Stimulated activated naive B cell treated with anti-CD40 and anti-IgM and Interleukin-4, amounts not matched to agents 10 μg/mL and 1 μg/mL and 100 μg/mL, for 72 hours (primary cell): ENCODE measurements at regions not wholly inside any gene's neighbourhood (a gene's known extent, or its start where the extent isn't known, plus 50 kb on each side); places are given as distances from the start of the nearest gene placed in this dataset.
"Not testable (repeated sequence)": the region's sequence is repeated elsewhere in the genome, so short reads cannot be mapped to it uniquely, and the experiment has no call there.

ENCODE experiments used
- ATAC-seq, 2 donors: fragments of 150-1000 bp; cut with Tn5 transposase; replicated peaks; 2 replicates each; pipeline ENCODE4 v1.10.0; 2021; ENCODE audit warnings: moderate library complexity in 1 of 2
- DNase-seq: peaks from one replicate; pipeline ENCODE4 v3.0.0; 2021
- H3K27ac Mint-ChIP-seq: one replicate; pipeline ENCODE4 v1.8.0; 2022; ENCODE audit warnings: mild to moderate bottlenecking, mixed read lengths
- H3K27me3 Mint-ChIP-seq, 2 donors: one replicate each; pipeline ENCODE4 v1.8.0; 2022; ENCODE audit warnings: mixed read lengths in 2 of 2
- H3K36me3 Mint-ChIP-seq, 2 donors: one replicate each; pipeline ENCODE4 v1.8.0; 2022; ENCODE audit warnings: mixed read lengths in 2 of 2, mild to moderate bottlenecking in 1 of 2
- H3K4me1 Mint-ChIP-seq, 2 donors: one replicate each; pipeline ENCODE4 v1.8.0; 2022; ENCODE audit warnings: mixed read lengths in 2 of 2, mild to moderate bottlenecking in 1 of 2
- H3K4me3 Mint-ChIP-seq, 2 donors: one replicate each; pipeline ENCODE4 v1.8.0; 2022; ENCODE audit warnings: mild to moderate bottlenecking in 2 of 2, mixed read lengths in 2 of 2, moderate library complexity in 1 of 2
- H3K9me3 Mint-ChIP-seq, 2 donors: one replicate each; pipeline ENCODE4 v1.8.0; 2022; ENCODE audit warnings: mixed read lengths in 2 of 2, mild to moderate bottlenecking in 1 of 2

GRCh38 chr14:100421756-100422470, 98.8 kb downstream of the SLC25A47 start:
- Mint-ChIP-seq H3K27ac (no peak overlapping the region), H3K36me3 (peaks cover 2 to 4% of the 10 kb centered on the region in 2 donors), H3K27me3 (no peaks in the 10 kb centered on the region), H3K4me1 (peaks cover 10 to 17% of the 10 kb centered on the region in 2 donors), H3K4me3 (no peak overlapping the region), H3K9me3 (peaks cover 0 to 2% of the 10 kb centered on the region in 2 donors)
- DNase-seq = no peak
- no peak for ATAC-seq

- ATAC-seq = no peak
- H3K27ac Mint-ChIP-seq = no peak overlapping the region
- no peak for DNase-seq
Measured at GRCh38 chr14:100422556-100423316, 99.6 kb downstream of the SLC25A47 start.

GRCh38 chr14:100423317-100424010, 100.3 kb downstream of the SLC25A47 start:
- H3K36me3 Mint-ChIP-seq = peaks cover 2 to 4% of the 10 kb centered on the region in 2 donors
- H3K27ac Mint-ChIP-seq = no peak overlapping the region
- H3K4me3 Mint-ChIP-seq = no peak overlapping the region
- H3K4me1 Mint-ChIP-seq = peaks cover 10 to 17% of the 10 kb centered on the region in 2 donors
- H3K9me3 Mint-ChIP-seq = peaks cover 0 to 2% of the 10 kb centered on the region in 2 donors
- no peak for ATAC-seq
- DNase-seq = no peak
- no peaks in the 10 kb centered on the region for H3K27me3 Mint-ChIP-seq

More at GRCh38 chr14:100422556-100423316, 99.6 kb downstream of the SLC25A47 start:
- no peaks in the 10 kb centered on the region for H3K27me3 Mint-ChIP-seq
- peaks cover 10 to 17% of the 10 kb centered on the region in 2 donors for H3K4me1 Mint-ChIP-seq
- H3K4me3 Mint-ChIP-seq = no peak overlapping the region
- peaks cover 2 to 4% of the 10 kb centered on the region in 2 donors for H3K36me3 Mint-ChIP-seq
- H3K9me3 Mint-ChIP-seq = peaks cover 0 to 2% of the 10 kb centered on the region in 2 donors

- Mint-ChIP-seq H3K36me3 (peaks cover 0 to 6% of the 10 kb centered on the region in 2 donors), H3K27ac (no peak overlapping the region)
- no peak for ATAC-seq
Measured at GRCh38 chr14:100424504-100425428, 101.6 kb downstream of the SLC25A47 start.

GRCh38 chr14:100425429-100425827, 102.3 kb downstream of the SLC25A47 start:
- H3K27me3 Mint-ChIP-seq = no peaks in the 10 kb centered on the region
- H3K27ac Mint-ChIP-seq = no peak overlapping the region
- peaks cover 9 to 12% of the 10 kb centered on the region in 2 donors for H3K4me1 Mint-ChIP-seq

More at GRCh38 chr14:100424504-100425428, 101.6 kb downstream of the SLC25A47 start:
- Mint-ChIP-seq H3K4me3 (no peak overlapping the region), H3K9me3 (no peaks in the 10 kb centered on the region), H3K27me3 (no peaks in the 10 kb centered on the region), H3K4me1 (peaks cover 12 to 15% of the 10 kb centered on the region in 2 donors)
- DNase-seq = no peak

GRCh38 chr14:100426314-100426713, 103.2 kb downstream of the SLC25A47 start:
- H3K9me3 Mint-ChIP-seq = no peaks in the 10 kb centered on the region
- no peak overlapping the region for H3K4me3 Mint-ChIP-seq
- no peak for DNase-seq
- H3K36me3 Mint-ChIP-seq = peaks cover 0 to 13% of the 10 kb centered on the region in 2 donors
- H3K27me3 Mint-ChIP-seq = no peaks in the 10 kb centered on the region
- no peak overlapping the region for H3K27ac Mint-ChIP-seq
- ATAC-seq = no peak
- peaks cover 9 to 10% of the 10 kb centered on the region in 2 donors for H3K4me1 Mint-ChIP-seq

More at GRCh38 chr14:100425429-100425827, 102.3 kb downstream of the SLC25A47 start:
- DNase-seq (no peak), ATAC-seq (no peak)
- Mint-ChIP-seq H3K9me3 (no peaks in the 10 kb centered on the region), H3K36me3 (peaks cover 0 to 12% of the 10 kb centered on the region in 2 donors), H3K4me3 (no peak overlapping the region)

- ATAC-seq (no peak), DNase-seq (no peak)
- Mint-ChIP-seq H3K4me3 (no peak overlapping the region), H3K36me3 (peaks cover 0 to 13% of the 10 kb centered on the region in 2 donors), H3K4me1 (peaks cover 9 to 10% of the 10 kb centered on the region in 2 donors), H3K27me3 (no peaks in the 10 kb centered on the region), H3K9me3 (no peaks in the 10 kb centered on the region), H3K27ac (no peak overlapping the region)
Measured at GRCh38 chr14:100427166-100427565, 104.0 kb downstream of the SLC25A47 start.

GRCh38 chr14:100428727-100429126, 105.6 kb downstream of the SLC25A47 start:
- Mint-ChIP-seq H3K4me1 (peaks cover 9 to 10% of the 10 kb centered on the region in 2 donors), H3K36me3 (peaks cover 2 to 16% of the 10 kb centered on the region in 2 donors), H3K27ac (no peak overlapping the region), H3K27me3 (no peaks in the 10 kb centered on the region), H3K4me3 (no peak overlapping the region), H3K9me3 (no peaks in the 10 kb centered on the region)
- DNase-seq = no peak
- peak in 1 of 2 donors; percentile 39 for ATAC-seq

- H3K9me3 Mint-ChIP-seq = no peaks in the 10 kb centered on the region
- peaks cover 2 to 16% of the 10 kb centered on the region in 2 donors for H3K36me3 Mint-ChIP-seq
- H3K4me3 Mint-ChIP-seq = no peak overlapping the region
- DNase-seq = no peak
- no peak for ATAC-seq
- peaks cover 15% of the 10 kb centered on the region in 2 donors for H3K4me1 Mint-ChIP-seq
- no peaks in the 10 kb centered on the region for H3K27me3 Mint-ChIP-seq
- no peak overlapping the region for H3K27ac Mint-ChIP-seq
Measured at GRCh38 chr14:100429537-100429936, 106.4 kb downstream of the SLC25A47 start.

- H3K4me3 Mint-ChIP-seq = no peak overlapping the region
Measured at GRCh38 chr14:100430571-100430970, 107.4 kb downstream of the SLC25A47 start.

GRCh38 chr14:100431461-100431860, 108.3 kb downstream of the SLC25A47 start:
- Mint-ChIP-seq H3K36me3 (peaks cover 2 to 16% of the 10 kb centered on the region in 2 donors), H3K4me1 (peaks cover 15 to 21% of the 10 kb centered on the region in 2 donors)
- not testable (repeated sequence) for ATAC-seq, H3K27me3 Mint-ChIP-seq, H3K27ac Mint-ChIP-seq, DNase-seq, H3K9me3 Mint-ChIP-seq, H3K4me3 Mint-ChIP-seq

More at GRCh38 chr14:100430571-100430970, 107.4 kb downstream of the SLC25A47 start:
- DNase-seq (no peak), ATAC-seq (no peak)
- Mint-ChIP-seq H3K36me3 (peaks cover 2 to 16% of the 10 kb centered on the region in 2 donors), H3K27ac (no peak overlapping the region), H3K4me1 (peaks cover 14 to 18% of the 10 kb centered on the region in 2 donors), H3K9me3 (no peaks in the 10 kb centered on the region), H3K27me3 (no peaks in the 10 kb centered on the region)

- no peaks in the 10 kb centered on the region for H3K9me3 Mint-ChIP-seq
- peaks cover 22 to 28% of the 10 kb centered on the region in 2 donors for H3K4me1 Mint-ChIP-seq
- H3K4me3 Mint-ChIP-seq = no peak overlapping the region
- no peak overlapping the region for H3K27ac Mint-ChIP-seq
- H3K27me3 Mint-ChIP-seq = no peaks in the 10 kb centered on the region
- no peak for DNase-seq
- ATAC-seq = no peak
- H3K36me3 Mint-ChIP-seq = peaks cover 2 to 16% of the 10 kb centered on the region in 2 donors
Measured at GRCh38 chr14:100432652-100433427, 109.7 kb downstream of the SLC25A47 start.

GRCh38 chr14:100433428-100433814, 110.3 kb downstream of the SLC25A47 start:
- no peak overlapping the region for H3K4me3 Mint-ChIP-seq
- no peaks in the 10 kb centered on the region for H3K27me3 Mint-ChIP-seq
- peaks cover 2 to 16% of the 10 kb centered on the region in 2 donors for H3K36me3 Mint-ChIP-seq
- peaks cover 22 to 28% of the 10 kb centered on the region in 2 donors for H3K4me1 Mint-ChIP-seq
- no peak for DNase-seq
- H3K27ac Mint-ChIP-seq = no peak overlapping the region
- ATAC-seq = no peak
- no peaks in the 10 kb centered on the region for H3K9me3 Mint-ChIP-seq
